Erythroblast (primary cell): ENCODE measurements at regions not wholly inside any gene's neighbourhood (a gene's known extent, or its start where the extent isn't known, plus 50 kb on each side); places are given as distances from the start of the nearest gene placed in this dataset.

ENCODE experiments used
- GATA1 ChIP-seq: IDR thresholded peaks from 2 replicates; pipeline ENCODE4 v1.6.1; 2011; ENCODE audit warnings: low read depth, mild to moderate bottlenecking, control low read depth, low read length, moderate library complexity
- POLR2A ChIP-seq: IDR thresholded peaks from 2 replicates; pipeline ENCODE4 v1.6.1; 2011; ENCODE audit warnings: mild to moderate bottlenecking, low read length

DNA sequence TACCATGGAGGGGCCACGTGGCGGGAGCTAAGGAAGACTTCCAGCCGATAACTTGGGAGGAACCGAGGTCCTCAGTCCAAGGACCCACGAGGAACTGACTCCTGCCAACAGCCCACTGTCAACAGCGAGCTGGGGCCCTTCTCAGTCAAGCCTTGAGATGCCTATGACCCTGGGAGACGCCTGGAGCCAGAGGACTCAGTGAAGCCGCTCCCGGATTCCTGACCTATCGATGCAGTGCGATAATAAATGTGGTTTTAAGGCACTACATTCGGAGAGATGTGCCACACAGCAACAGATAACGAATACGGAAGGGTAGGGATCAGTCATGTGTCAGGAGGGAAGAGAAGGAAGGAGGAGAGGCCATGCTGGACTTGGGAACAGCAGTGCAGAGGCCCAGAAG, 208.5 kb downstream of the NFATC2 start:
- TF ChIP-seq POLR2A, result no peak
- no peak for TF ChIP-seq GATA1
